Thoracic aorta (tissue), 2 donors: ENCODE measurements at regions not wholly inside any gene's neighbourhood (a gene's known extent, or its start where the extent isn't known, plus 50 kb on each side); places are given as distances from the start of the nearest gene placed in this dataset.

Source experiments
- ATAC-seq: fragments of 150-250 bp; one replicate; pipeline ENCODE4 v1.8.0; 2017; ENCODE audit warnings: low read depth; ENCODE audit not compliant: insufficient number of reproducible peaks, low FRiP score
- DNase-seq: peaks from one replicate; pipeline ENCODE4 v3.0.0-alpha.2; 2020; ENCODE audit warnings: low spot score
- H3K27ac ChIP-seq, 2 donors: fragments of 200-600 bp; sonication (generic); 1 replicate in 1 of 2; 2 replicates in 1 of 2; pipeline ENCODE4 v1.5.1; 2016; ENCODE audit warnings: mild to moderate bottlenecking in 2 of 2, moderate library complexity in 2 of 2
- H3K27me3 ChIP-seq: fragments of 200-600 bp; sonication (generic); replicated peaks from 2 replicates; pipeline ENCODE4 v1.6.0; 2016; ENCODE audit warnings: mild to moderate bottlenecking; ENCODE audit not compliant: insufficient read depth
- H3K36me3 ChIP-seq: fragments of 200-600 bp; sonication (generic); one replicate; pipeline ENCODE4 v1.5.1; 2016
- H3K4me1 ChIP-seq, 2 donors: fragments of 200-600 bp; sonication (generic); 1 replicate in 1 of 2; 2 replicates in 1 of 2; pipeline versions ENCODE4 v1.5.1 to v1.6.0; 2016; ENCODE audit warnings: low read depth in 2 of 2, mild to moderate bottlenecking in 1 of 2; ENCODE audit not compliant: control insufficient read depth in 1 of 2
- H3K4me3 ChIP-seq: fragments of 200-600 bp; sonication (generic); 2 replicates; pipeline ENCODE4 v1.5.1; 2016; ENCODE audit warnings: mild to moderate bottlenecking
- H3K9me3 ChIP-seq: fragments of 200-600 bp; sonication (generic); 2 replicates; pipeline ENCODE4 v1.5.1; 2016
- TF ChIP-seq, protein P1 (sequence below): fragments of 200-600 bp; sonication (generic); IDR thresholded peaks from one replicate; pipeline ENCODE4 v1.5.1; 2019; ENCODE audit warnings: antibody characterized with exemption

- no peak overlapping the region for H3K27ac ChIP-seq
- ATAC-seq (no peak), DNase-seq (no peak)
- no peaks in the 10 kb centered on the region for H3K27me3 ChIP-seq
- H3K36me3 ChIP-seq, result no peaks in the 10 kb centered on the region
- H3K9me3 ChIP-seq, result no peaks in the 10 kb centered on the region
- H3K4me1 ChIP-seq, result no peaks in the 10 kb centered on the region
- TF ChIP-seq, protein P1, sequence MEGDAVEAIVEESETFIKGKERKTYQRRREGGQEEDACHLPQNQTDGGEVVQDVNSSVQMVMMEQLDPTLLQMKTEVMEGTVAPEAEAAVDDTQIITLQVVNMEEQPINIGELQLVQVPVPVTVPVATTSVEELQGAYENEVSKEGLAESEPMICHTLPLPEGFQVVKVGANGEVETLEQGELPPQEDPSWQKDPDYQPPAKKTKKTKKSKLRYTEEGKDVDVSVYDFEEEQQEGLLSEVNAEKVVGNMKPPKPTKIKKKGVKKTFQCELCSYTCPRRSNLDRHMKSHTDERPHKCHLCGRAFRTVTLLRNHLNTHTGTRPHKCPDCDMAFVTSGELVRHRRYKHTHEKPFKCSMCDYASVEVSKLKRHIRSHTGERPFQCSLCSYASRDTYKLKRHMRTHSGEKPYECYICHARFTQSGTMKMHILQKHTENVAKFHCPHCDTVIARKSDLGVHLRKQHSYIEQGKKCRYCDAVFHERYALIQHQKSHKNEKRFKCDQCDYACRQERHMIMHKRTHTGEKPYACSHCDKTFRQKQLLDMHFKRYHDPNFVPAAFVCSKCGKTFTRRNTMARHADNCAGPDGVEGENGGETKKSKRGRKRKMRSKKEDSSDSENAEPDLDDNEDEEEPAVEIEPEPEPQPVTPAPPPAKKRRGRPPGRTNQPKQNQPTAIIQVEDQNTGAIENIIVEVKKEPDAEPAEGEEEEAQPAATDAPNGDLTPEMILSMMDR, result no peak
- H3K4me3 ChIP-seq, result no peak overlapping the region
Observed at GRCh38 chr4:117311989-117312388, 226.6 kb upstream of the TRAM1L1 start.

DNA sequence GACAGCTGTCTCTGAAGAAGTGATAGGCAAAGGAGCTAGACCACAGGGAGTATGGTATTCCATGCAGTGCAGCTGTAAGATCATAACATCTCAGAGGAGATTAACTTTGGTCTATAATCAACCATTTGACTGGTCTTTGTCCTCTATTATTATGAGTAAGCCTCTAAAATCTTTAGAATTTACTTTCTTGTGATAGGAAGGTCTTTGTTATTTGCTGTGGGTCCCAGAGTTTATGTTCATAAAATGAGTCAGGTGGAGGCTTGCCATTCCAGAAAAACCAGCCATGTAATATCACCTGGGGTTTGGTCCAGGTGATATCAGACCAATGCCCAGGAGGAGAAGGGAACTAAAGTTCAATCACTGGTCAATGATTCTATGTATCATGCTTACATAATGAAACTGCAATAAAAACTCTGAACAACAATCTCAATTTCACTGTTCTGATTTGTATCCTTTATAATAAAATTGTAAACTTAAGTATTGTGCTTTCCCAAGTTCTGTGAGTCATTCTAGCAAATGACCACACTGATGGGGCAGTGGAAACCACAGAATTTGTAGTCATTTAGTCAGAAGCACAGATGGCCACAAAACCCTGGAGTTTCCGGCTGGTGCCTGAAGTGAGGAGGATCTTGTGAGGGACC is 239.6 kb upstream of the TRAM1L1 start:
- H3K27me3 ChIP-seq, result no peaks in the 10 kb centered on the region
- no peaks in the 10 kb centered on the region for H3K4me1 ChIP-seq
- H3K4me3 ChIP-seq, result no peak overlapping the region
- ATAC-seq (no peak), DNase-seq (no peak)
- no peak overlapping the region for H3K27ac ChIP-seq
- TF ChIP-seq, protein P1, result no peak
- no peaks in the 10 kb centered on the region for H3K36me3 ChIP-seq
- H3K9me3 ChIP-seq, result no peaks in the 10 kb centered on the region

- Histone ChIP-seq H3K9me3 (no peaks in the 10 kb centered on the region), H3K4me1 (no peaks in the 10 kb centered on the region), H3K36me3 (no peaks in the 10 kb centered on the region), H3K27me3 (no peaks in the 10 kb centered on the region), H3K4me3 (no peak overlapping the region), H3K27ac (no peak overlapping the region)
- DNase-seq, result no peak
- TF ChIP-seq, protein P1, result no peak
- no peak for ATAC-seq
Observed at GRCh38 chr4:117326091-117326490, 240.7 kb upstream of the TRAM1L1 start.

- H3K9me3 ChIP-seq, result no peaks in the 10 kb centered on the region
- DNase-seq, result no peak
- H3K27ac ChIP-seq, result no peak overlapping the region
- no peak for ATAC-seq
- TF ChIP-seq, protein P1, result no peak
- H3K36me3 ChIP-seq, result no peaks in the 10 kb centered on the region
- no peaks in the 10 kb centered on the region for H3K27me3 ChIP-seq
- no peak overlapping the region for H3K4me3 ChIP-seq
- H3K4me1 ChIP-seq, result no peaks in the 10 kb centered on the region
Observed at GRCh38 chr4:117327491-117327890, 242.1 kb upstream of the TRAM1L1 start.

DNA sequence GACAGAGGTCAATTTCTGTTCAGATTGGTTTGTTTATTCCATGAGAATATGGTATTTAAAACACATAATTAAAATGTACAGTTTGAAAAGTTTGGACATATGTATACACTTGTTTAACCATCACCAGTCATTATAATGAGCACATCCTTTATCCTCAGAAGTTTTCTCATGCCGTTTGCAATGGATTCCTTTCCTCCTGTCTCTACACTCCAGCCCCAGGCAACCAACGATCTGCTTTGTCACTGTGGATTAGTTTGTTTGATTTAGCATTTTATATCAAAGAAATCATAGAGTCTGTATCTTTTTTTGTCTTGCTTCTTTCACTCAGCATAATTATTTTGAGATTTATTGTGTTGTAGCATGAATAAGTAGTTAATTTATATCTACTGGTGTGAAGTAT is 243.0 kb upstream of the TRAM1L1 start:
- no peaks in the 10 kb centered on the region for H3K4me1 ChIP-seq
- no peak for ATAC-seq
- H3K9me3 ChIP-seq, result no peaks in the 10 kb centered on the region
- H3K27ac ChIP-seq, result no peak overlapping the region
- TF ChIP-seq, protein P1, result no peak
- no peak overlapping the region for H3K4me3 ChIP-seq
- no peaks in the 10 kb centered on the region for H3K27me3 ChIP-seq
- DNase-seq, result no peak
- H3K36me3 ChIP-seq, result no peaks in the 10 kb centered on the region
